ENCODE measurements at regions not wholly inside any gene's neighbourhood (a gene's known extent, or its start where the extent isn't known, plus 50 kb on each side); places are given as distances from the start of the nearest gene placed in this dataset.
"Not testable (repeated sequence)": the region's sequence is repeated elsewhere in the genome, so short reads cannot be mapped to it uniquely, and the experiment has no call there.

DNA sequence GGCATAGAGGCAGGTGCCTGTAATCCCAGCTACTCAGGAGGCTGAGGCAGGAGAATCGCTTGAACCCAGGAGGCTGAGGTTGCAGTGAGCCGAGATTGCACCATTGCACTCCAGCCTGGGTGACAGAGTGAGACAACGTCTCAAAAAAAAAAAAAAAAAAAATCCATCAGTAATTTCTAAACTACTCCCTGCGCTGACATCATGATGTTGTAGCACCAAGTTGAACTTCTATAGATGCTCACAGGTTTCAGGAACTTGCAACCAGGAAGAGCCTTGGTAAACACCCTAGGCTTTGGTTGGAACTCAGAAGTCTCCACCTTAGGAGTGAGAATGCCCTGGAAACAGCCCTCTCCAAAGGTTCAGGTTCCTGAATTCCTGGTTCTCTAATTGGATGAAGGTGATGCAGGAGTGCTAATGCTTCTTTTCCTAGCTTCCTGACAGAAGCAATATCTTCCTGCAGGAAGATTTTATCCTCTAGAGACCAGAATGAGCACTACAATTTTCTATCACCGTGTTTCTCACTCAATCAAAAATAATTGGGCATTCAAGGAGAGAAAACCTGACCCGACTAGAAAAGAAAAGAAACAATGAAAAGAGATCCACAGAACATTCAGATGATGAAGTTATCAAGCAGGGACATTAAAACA, 469.6 kb downstream of the GADD45G start:
- DNase-seq, result no peak

GRCh38 chr9:90077598-90077997, 472.8 kb downstream of the GADD45G start:
- not testable (repeated sequence) for DNase-seq

DNA sequence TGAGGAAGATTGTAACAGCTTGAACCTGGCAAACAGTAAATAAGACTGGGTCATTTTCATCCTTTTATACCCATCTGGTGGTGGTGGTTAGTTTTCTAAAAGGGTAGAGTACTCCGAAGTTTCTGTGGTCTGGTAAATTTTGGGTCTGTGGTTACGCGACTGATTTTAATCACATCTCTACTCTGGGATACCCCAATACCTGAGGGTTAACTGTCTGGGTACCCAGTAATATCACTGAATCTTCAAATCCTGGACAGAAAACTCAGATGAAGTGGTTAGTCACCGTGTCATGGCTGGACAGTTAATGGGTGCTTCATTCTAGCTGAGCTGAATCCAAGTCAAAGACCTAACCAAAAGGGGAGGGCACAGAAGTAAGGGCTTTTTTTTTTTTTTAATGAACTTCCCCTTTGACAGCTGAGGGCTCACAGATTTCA, 474.2 kb downstream of the GADD45G start:
- no peak for DNase-seq

DNA sequence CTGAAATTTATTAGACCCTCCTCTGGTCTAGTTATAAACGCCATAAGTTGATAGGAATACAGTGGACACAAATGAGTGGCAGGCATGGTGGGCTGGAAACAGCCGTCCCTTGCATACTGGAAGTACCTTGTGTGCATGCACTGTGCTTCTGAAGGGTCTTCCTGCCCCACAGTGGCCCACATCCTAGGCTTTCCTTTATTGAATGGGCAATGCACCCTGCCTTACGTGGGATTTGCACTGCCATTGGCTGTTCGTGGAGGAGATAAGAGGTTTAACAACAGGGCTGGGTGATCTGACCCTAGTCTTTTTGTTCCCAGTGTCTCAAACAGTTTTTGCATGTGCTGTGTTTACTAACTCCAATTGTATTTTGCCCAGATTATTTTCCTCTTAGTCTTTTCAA, 480.8 kb downstream of the GADD45G start:
- DNase-seq, result peak; percentile 75

- peak; percentile 48 for DNase-seq
Measured at GRCh38 chr9:90086101-90086511, 481.3 kb downstream of the GADD45G start.

- DNase-seq, result no peak
Measured at GRCh38 chr9:90088434-90088833, 483.6 kb downstream of the GADD45G start.

GRCh38 chr9:90088856-90089255, 484.0 kb downstream of the GADD45G start:
- no peak for DNase-seq

GRCh38 chr9:90090997-90091396, 486.2 kb downstream of the GADD45G start:
- DNase-seq, result no peak

DNA sequence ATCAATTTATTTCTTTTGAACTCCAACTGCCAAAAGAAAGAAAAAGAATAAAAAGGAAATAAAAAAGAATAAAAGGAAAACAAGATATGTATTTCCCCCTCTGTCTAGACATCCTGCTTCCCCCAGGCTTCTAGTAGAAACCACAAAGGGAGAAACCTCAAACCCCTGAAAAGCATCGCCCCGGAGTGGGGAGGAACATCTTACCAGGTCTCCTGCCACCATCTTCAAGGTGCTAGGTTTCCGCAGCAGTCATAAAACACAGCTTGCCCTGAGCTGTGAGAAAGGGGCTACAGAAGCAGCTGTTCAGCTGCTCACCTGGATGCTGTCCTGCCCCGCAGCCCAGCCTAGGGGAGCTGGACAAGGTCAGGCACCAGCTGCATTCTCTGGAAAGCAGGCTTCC, 487.7 kb downstream of the GADD45G start:
- DNase-seq, result no peak

DNA sequence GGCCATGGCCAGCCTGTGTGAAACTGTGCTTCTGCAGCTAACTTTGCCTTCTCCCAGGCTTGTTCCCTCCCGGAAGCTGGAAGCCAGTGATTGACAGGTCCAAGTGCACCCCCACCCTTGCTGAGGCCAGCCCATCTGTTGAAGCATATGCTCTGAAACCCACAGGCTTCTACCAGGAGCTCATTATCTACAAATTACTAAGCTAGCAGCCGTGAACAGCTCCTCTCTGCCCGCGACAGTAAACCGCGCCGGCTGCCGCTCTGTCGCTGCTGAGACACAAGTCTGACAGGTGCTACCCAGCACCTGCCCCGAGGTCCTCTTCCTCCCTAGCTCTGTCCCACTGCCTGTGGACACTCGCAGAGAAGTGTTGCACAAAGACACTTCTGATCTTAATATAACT, 490.9 kb downstream of the GADD45G start:
- peak; percentile 99 for DNase-seq

- no peak for DNase-seq
Measured at GRCh38 chr9:90097237-90097636, 492.4 kb downstream of the GADD45G start.

GRCh38 chr9:90098408-90098807, 493.6 kb downstream of the GADD45G start:
- peak; percentile 50 for DNase-seq

DNA sequence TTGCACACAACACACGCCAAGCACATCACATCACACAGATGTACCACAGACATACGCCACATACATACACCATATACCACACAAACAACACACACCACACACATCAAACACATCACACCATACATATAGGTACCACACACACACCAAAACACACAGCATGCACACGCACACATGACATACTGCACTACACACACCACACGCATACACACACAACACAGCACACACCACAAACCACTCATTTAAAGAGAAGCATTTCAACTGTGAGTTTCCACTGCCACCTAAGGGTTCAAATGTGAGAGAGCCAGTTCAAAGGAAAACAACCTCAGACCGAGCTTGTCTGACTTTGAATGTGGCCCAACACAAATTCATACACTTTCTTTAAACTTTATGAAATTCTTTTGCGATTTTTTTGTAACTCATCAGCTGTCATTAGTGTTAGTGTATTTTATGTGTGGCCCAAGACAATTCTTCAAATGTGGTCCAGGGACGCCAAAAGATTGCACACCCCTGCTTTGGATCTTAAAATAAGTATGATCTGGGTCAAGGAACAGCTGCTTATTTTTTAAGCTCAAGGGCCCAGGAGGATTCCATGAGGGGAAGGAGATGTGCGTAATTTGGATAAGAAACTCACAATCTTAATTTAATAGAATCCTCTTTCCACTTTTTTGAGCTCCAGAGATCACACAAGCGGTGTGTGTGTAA, 494.6 kb downstream of the GADD45G start:
- peak; percentile 77 for DNase-seq

GRCh38 chr9:90100014-90100413, 495.2 kb downstream of the GADD45G start:
- peak; percentile 20 for DNase-seq

- peak; percentile 96 for DNase-seq
Measured at GRCh38 chr9:90102292-90102901, 497.6 kb downstream of the GADD45G start.

GRCh38 chr9:90103771-90104170, 499.0 kb downstream of the GADD45G start:
- DNase-seq, result no peak

DNA sequence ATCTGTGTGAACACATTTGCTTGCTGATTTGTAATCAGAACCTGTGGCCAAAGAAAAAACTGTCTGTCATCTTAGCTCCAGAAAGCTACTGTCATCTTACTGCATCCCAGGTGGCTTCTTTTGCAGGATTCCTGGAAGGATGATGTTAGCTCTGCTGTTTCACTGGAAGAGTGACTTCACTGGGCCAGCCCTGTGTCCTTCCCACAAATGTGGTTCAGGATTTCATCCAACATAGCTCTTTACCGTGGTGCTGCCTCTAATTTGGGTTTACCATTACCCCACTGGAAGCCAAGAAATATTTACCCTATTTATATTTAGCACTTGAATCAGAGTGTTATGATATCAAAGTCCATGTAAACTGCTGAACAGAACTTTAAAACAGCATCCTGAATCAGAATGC, 501.0 kb downstream of the GADD45G start:
- no peak for DNase-seq

DNA sequence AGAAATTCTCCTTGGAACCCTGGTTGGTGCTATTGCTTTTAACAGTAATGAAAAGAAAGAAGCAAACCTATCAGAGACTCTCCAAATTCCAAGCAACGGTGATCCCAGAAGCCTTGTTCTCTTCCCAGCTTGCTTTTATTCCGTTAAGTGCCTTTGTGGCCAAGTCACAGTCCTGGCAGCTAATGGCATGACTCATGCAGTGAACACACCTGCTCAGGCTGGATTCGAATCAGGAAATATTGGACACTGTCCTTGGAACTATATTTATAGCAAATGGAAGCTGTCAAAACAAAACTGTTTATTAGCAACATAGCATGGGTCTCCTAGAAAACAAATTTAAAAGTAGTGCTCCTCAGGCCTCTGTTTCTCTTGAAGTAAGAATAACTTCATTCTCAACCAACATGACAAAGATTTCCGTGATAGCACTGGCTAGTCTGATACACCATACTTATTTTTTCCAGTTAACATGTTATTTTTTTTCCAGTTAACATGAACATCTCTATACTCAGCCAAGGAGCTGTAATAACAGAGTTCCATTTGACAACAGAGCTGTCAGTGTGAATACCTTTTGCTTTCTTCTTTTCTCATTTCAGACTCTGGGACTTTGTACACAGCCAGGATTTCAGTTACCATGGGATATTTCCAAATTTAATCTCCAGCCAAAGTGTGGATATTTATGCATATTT, 502.4 kb downstream of the GADD45G start:
- no peak for DNase-seq

GRCh38 chr9:90107726-90108655, 503.2 kb downstream of the GADD45G start:
- DNase-seq, result no peak

GRCh38 chr9:90112788-90113187, 508.0 kb downstream of the GADD45G start:
- DNase-seq, result no peak

GRCh38 chr9:90114641-90115425, 510.0 kb downstream of the GADD45G start:
- DNase-seq, result no peak

- DNase-seq, result no peak
Measured at GRCh38 chr9:90121762-90122161, 517.0 kb downstream of the GADD45G start.

All from NCI-H82 (cell line).